Body of pancreas (tissue), 4 donors: ENCODE measurements at regions not wholly inside any gene's neighbourhood (a gene's known extent, or its start where the extent isn't known, plus 50 kb on each side); places are given as distances from the start of the nearest gene placed in this dataset.

Experiments used
- POLR2A ChIP-seq, 3 donors: fragments of 450-650 bp; IDR thresholded peaks; one replicate each; pipeline ENCODE4 v1.6.1; 2016; ENCODE audit warnings: antibody characterized with exemption in 3 of 3, mild to moderate bottlenecking in 2 of 3
- TF ChIP-seq, protein P1 (sequence below), 7 experiments: fragments of 450-650 bp in 4 of 7; fragments of 200-600 bp in 3 of 7; sonication (generic) in 3 of 7; IDR thresholded peaks; one replicate each; pipeline ENCODE4 v1.5.1; 2016 to 2019; ENCODE audit warnings: antibody characterized with exemption in 7 of 7

GRCh38 chr1:238214449-238214848 lies 323.7 kb upstream of the ZP4 start:
- TF ChIP-seq POLR2A (IDR thresholded peaks at IDR 0.05), result no peak
- TF ChIP-seq, protein P1, sequence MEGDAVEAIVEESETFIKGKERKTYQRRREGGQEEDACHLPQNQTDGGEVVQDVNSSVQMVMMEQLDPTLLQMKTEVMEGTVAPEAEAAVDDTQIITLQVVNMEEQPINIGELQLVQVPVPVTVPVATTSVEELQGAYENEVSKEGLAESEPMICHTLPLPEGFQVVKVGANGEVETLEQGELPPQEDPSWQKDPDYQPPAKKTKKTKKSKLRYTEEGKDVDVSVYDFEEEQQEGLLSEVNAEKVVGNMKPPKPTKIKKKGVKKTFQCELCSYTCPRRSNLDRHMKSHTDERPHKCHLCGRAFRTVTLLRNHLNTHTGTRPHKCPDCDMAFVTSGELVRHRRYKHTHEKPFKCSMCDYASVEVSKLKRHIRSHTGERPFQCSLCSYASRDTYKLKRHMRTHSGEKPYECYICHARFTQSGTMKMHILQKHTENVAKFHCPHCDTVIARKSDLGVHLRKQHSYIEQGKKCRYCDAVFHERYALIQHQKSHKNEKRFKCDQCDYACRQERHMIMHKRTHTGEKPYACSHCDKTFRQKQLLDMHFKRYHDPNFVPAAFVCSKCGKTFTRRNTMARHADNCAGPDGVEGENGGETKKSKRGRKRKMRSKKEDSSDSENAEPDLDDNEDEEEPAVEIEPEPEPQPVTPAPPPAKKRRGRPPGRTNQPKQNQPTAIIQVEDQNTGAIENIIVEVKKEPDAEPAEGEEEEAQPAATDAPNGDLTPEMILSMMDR (IDR thresholded peaks at IDR 0.05), result no peak
